ENCODE measurements at regions not wholly inside any gene's neighbourhood (a gene's known extent, or its start where the extent isn't known, plus 50 kb on each side); places are given as distances from the start of the nearest gene placed in this dataset.

DNA sequence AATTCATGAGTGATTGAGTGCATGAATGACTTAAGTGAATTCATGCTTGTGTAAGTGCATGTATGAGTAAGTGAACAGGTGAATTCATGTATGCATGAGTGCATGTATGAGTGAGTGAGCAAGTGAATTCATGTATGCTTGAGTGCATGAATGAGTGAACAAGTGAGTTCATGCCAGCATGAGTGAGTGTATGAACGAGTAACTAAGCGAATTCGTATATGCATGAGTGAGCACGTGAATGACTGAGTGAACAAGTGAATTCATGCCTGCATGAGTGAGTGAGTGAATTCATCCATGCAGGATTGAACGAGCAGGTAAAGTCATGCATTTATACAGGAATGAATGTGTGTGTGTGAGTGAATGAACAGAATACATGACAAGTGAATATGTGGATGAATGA is 278.5 kb upstream of the USP9Y start:
- no peak for TF ChIP-seq FOXP4 (CRISPR knock-in tag; IDR thresholded peaks at IDR 0.05)
- TF ChIP-seq ETV6 (CRISPR knock-in tag; IDR thresholded peaks at IDR 0.05): no peak
- no peak for TF ChIP-seq ZNF219 (CRISPR knock-in tag; IDR thresholded peaks at IDR 0.05; ENCODE audit: borderline replicate concordance)
- TF ChIP-seq, protein P1, sequence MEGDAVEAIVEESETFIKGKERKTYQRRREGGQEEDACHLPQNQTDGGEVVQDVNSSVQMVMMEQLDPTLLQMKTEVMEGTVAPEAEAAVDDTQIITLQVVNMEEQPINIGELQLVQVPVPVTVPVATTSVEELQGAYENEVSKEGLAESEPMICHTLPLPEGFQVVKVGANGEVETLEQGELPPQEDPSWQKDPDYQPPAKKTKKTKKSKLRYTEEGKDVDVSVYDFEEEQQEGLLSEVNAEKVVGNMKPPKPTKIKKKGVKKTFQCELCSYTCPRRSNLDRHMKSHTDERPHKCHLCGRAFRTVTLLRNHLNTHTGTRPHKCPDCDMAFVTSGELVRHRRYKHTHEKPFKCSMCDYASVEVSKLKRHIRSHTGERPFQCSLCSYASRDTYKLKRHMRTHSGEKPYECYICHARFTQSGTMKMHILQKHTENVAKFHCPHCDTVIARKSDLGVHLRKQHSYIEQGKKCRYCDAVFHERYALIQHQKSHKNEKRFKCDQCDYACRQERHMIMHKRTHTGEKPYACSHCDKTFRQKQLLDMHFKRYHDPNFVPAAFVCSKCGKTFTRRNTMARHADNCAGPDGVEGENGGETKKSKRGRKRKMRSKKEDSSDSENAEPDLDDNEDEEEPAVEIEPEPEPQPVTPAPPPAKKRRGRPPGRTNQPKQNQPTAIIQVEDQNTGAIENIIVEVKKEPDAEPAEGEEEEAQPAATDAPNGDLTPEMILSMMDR (IDR thresholded peaks at IDR 0.05): no peak
- no peak for TF ChIP-seq HMGA2 (CRISPR knock-in tag; IDR thresholded peaks at IDR 0.05)
- TF ChIP-seq, protein P2, sequence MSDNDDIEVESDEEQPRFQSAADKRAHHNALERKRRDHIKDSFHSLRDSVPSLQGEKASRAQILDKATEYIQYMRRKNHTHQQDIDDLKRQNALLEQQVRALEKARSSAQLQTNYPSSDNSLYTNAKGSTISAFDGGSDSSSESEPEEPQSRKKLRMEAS (CRISPR knock-in tag; IDR thresholded peaks at IDR 0.05): no peak
- TF ChIP-seq ZNF121 (CRISPR knock-in tag; IDR thresholded peaks at IDR 0.05): no peak
- TF ChIP-seq, protein P3, sequence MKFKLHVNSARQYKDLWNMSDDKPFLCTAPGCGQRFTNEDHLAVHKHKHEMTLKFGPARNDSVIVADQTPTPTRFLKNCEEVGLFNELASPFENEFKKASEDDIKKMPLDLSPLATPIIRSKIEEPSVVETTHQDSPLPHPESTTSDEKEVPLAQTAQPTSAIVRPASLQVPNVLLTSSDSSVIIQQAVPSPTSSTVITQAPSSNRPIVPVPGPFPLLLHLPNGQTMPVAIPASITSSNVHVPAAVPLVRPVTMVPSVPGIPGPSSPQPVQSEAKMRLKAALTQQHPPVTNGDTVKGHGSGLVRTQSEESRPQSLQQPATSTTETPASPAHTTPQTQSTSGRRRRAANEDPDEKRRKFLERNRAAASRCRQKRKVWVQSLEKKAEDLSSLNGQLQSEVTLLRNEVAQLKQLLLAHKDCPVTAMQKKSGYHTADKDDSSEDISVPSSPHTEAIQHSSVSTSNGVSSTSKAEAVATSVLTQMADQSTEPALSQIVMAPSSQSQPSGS (CRISPR knock-in tag; IDR thresholded peaks at IDR 0.05; ENCODE audit: borderline replicate concordance, low read depth): no peak
- no peak for TF ChIP-seq E2F1 (CRISPR knock-in tag; IDR thresholded peaks at IDR 0.05)
